SK-N-SH (cell line): ENCODE measurements at regions not wholly inside any gene's neighbourhood (a gene's known extent, or its start where the extent isn't known, plus 50 kb on each side); places are given as distances from the start of the nearest gene placed in this dataset.

ENCODE experiments used
- CTCF ChIA-PET: fragments of 300-600, 350-600 bp; formaldehyde crosslinking; extraction: SDS; loops from one replicate; lab custom pipeline; 2021; lab: Yijun Ruan, JAX
- POLR2A ChIA-PET: fragments of 350-600 bp; sonication (Branson Sonifier 250); formaldehyde crosslinking; extraction: SDS; loops from one replicate; lab custom pipeline; 2020; ENCODE audit warnings: antibody characterized with exemption, inconsistent platforms; lab: Yijun Ruan, JAX
- DNase-seq: peaks from one replicate; pipeline ENCODE4 v3.0.0; 2012
- H2AFZ ChIP-seq: fragments of 200-600 bp; sonication (generic); 2 replicates; pipeline ENCODE4 v1.8.1; 2016; ENCODE audit warnings: antibody characterized with exemption, mild to moderate bottlenecking, low read depth
- H3F3A ChIP-seq: fragments of 200-600 bp; sonication (generic); replicated peaks from 2 replicates; pipeline ENCODE3; 2016; ENCODE audit warnings: antibody characterized with exemption, mild to moderate bottlenecking; ENCODE audit not compliant: insufficient read depth
- H3K27ac ChIP-seq, 2 experiments: fragments of 200-500 bp in 1 of 2; fragments of 200-600 bp in 1 of 2; sonication (Bioruptor generic) in 1 of 2; sonication (generic), shearing (Covaris generic) in 1 of 2; 2 replicates each; pipeline versions ENCODE4 v1.5.1 to v1.6.1; 2014 to 2016; ENCODE audit warnings: low read depth in 2 of 2, inconsistent platforms in 1 of 2, low read length in 1 of 2, mild to moderate bottlenecking in 1 of 2, mixed read lengths in 1 of 2
- H3K27me3 ChIP-seq: fragments of 200-600 bp; sonication (generic), shearing (Covaris generic); 2 replicates; pipeline ENCODE4 v1.6.1; 2016; ENCODE audit warnings: mixed run types; ENCODE audit not compliant: insufficient read depth
- H3K36me3 ChIP-seq, 2 experiments: fragments of 200-500 bp in 1 of 2; fragments of 200-600 bp in 1 of 2; sonication (Bioruptor generic) in 1 of 2; sonication (generic) in 1 of 2; replicated peaks in 1 of 2; 2 replicates each; pipeline versions ENCODE3 to v1.5.1; 2014 to 2016; ENCODE audit warnings: low read length in 1 of 2, mild to moderate bottlenecking in 1 of 2; ENCODE audit not compliant: insufficient read depth in 2 of 2, control insufficient read depth in 1 of 2
- H3K4me1 ChIP-seq, 2 experiments: fragments of 200-500 bp in 1 of 2; fragments of 200-600 bp in 1 of 2; sonication (Bioruptor generic) in 1 of 2; sonication (generic), shearing (Covaris generic) in 1 of 2; 2 replicates each; pipeline versions ENCODE4 v1.5.1 to v1.6.1; 2014 to 2016; ENCODE audit warnings: low read depth in 1 of 2, low read length in 1 of 2, mixed run types in 1 of 2; ENCODE audit not compliant: insufficient read depth in 2 of 2, control insufficient read depth in 1 of 2
- H3K4me2 ChIP-seq: fragments of 200-600 bp; sonication (generic), shearing (Covaris generic); 2 replicates; pipeline ENCODE4 v1.6.1; 2017; ENCODE audit warnings: mixed run types
- H3K4me3 ChIP-seq, 2 experiments: fragments of 200-500 bp in 1 of 2; fragments of 200-600 bp in 1 of 2; sonication (Bioruptor generic) in 1 of 2; sonication (generic), shearing (Covaris generic) in 1 of 2; 2 replicates each; pipeline versions ENCODE4 v1.5.1 to v1.8.1; 2014 to 2016; ENCODE audit warnings: low read depth in 2 of 2, inconsistent platforms in 1 of 2, low read length in 1 of 2, mild to moderate bottlenecking in 1 of 2, mixed read lengths in 1 of 2, moderate library complexity in 1 of 2
- H3K79me2 ChIP-seq: fragments of 200-600 bp; sonication (generic); 2 replicates; pipeline ENCODE4 v1.8.1; 2017; ENCODE audit warnings: mild to moderate bottlenecking; ENCODE audit not compliant: insufficient read depth
- H3K9ac ChIP-seq: fragments of 200-600 bp; sonication (generic); 2 replicates; pipeline ENCODE4 v1.6.1; 2017; ENCODE audit warnings: mixed run types
- H3K9me2 ChIP-seq: fragments of 200-600 bp; sonication (generic); 2 replicates; pipeline ENCODE4 v1.6.1; 2017; ENCODE audit warnings: mixed run types
- H3K9me3 ChIP-seq: fragments of 200-600 bp; sonication (generic); 2 replicates; pipeline ENCODE4 v1.6.1; 2017; ENCODE audit warnings: mixed run types, mild to moderate bottlenecking, moderate library complexity
- H4K20me1 ChIP-seq: fragments of 200-600 bp; sonication (generic); 2 replicates; pipeline ENCODE4 v1.6.1; 2017; ENCODE audit warnings: mild to moderate bottlenecking, mixed run types; ENCODE audit not compliant: insufficient read depth
- ELF1 ChIP-seq: IDR thresholded peaks from 2 replicates; pipeline ENCODE4 v1.4.0; 2012
- EP300 ChIP-seq, 2 experiments: IDR thresholded peaks; 2 replicates each; pipeline versions ENCODE4 v1.4.0 to v1.6.1; 2012; ENCODE audit warnings: borderline replicate concordance in 1 of 2, low read depth in 1 of 2, low read length in 1 of 2
- FOXJ3 ChIP-seq: sonication (generic); formaldehyde crosslinking; IDR thresholded peaks from 2 replicates; pipeline ENCODE4 v1.5.1; 2020; ENCODE audit warnings: mild to moderate bottlenecking, missing genetic modification reagents
- GABPA ChIP-seq: IDR thresholded peaks from 2 replicates; pipeline ENCODE4 v1.4.0; 2012; ENCODE audit warnings: low read depth, mild to moderate bottlenecking
- GATA2 ChIP-seq: sonication (generic); formaldehyde crosslinking; IDR thresholded peaks from 2 replicates; pipeline ENCODE4 v1.5.0; 2020; ENCODE audit warnings: mild to moderate bottlenecking, missing genetic modification reagents
- MEF2A ChIP-seq: IDR thresholded peaks from 2 replicates; pipeline ENCODE4 v1.4.0; 2012; ENCODE audit warnings: low read depth, borderline replicate concordance
- NRF1 ChIP-seq: IDR thresholded peaks from 2 replicates; pipeline ENCODE4 v1.6.1; 2012; ENCODE audit warnings: low read depth, mild to moderate bottlenecking, low read length
- RXRA ChIP-seq: IDR thresholded peaks from 2 replicates; pipeline ENCODE4 v1.4.0; 2012; ENCODE audit warnings: low read depth, mild to moderate bottlenecking, borderline replicate concordance
- SIN3A ChIP-seq: IDR thresholded peaks from 2 replicates; pipeline ENCODE4 v1.6.1; 2012; ENCODE audit warnings: low read depth, mild to moderate bottlenecking, low read length, moderate library complexity, borderline replicate concordance
- SMC3 ChIP-seq: IDR thresholded peaks from 2 replicates; pipeline ENCODE4 v1.6.1; 2012; ENCODE audit warnings: low read depth, low read length, improper control_type of control experiment
- WGBS: methylation state at CpG from one replicate; pipeline ENCODE4 v1.1.6; 2017; ENCODE audit warnings: low lambda C conversion rate; 5-methylcytosine and 5-hydroxymethylcytosine counted together
- TF ChIP-seq, protein P1 (sequence below): fragments of 150-350 bp; IDR thresholded peaks from 2 replicates; pipeline ENCODE4 v1.6.1; 2016; ENCODE audit warnings: mild to moderate bottlenecking, low read depth, low read length
- TF ChIP-seq, protein P2 (sequence below): IDR thresholded peaks from 2 replicates; pipeline ENCODE4 v1.4.0; 2012; ENCODE audit warnings: low read depth, borderline replicate concordance
- TF ChIP-seq, protein P3 (sequence below): IDR thresholded peaks from 2 replicates; pipeline ENCODE4 v1.4.0; 2012; ENCODE audit warnings: low read depth, borderline replicate concordance

DNA sequence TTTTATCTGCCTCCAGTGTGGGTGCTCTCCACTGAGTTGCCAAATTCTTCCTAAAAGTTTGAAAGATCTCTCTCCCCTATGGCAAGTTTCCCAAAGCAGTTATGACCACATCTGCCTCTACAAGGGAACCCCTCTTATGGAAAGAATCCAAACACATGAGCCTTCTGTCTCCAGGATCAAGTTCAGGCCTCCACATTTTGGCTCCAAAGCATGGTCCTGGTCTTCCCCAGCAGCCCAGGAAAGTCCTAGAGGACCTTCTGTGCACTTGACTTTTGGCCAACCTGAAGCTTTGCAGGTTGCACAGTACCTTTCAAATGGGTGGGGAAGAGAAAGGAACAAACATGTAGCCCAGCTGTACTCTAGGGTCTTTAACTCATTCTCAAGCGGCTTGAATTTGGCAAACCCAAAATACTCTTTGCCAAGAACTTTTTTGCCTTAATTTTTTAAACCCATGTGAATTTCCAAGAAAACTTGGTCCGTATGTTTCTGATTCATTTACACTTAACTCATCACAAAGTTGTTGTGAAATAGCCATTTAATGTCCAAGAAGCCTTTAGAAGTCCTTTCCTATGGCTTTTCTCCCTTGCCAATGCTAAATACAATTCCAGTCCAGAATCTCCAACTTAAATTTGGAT is 240.1 kb upstream of the TBX18 start:
- no peak for DNase-seq
- TF ChIP-seq, protein P1, sequence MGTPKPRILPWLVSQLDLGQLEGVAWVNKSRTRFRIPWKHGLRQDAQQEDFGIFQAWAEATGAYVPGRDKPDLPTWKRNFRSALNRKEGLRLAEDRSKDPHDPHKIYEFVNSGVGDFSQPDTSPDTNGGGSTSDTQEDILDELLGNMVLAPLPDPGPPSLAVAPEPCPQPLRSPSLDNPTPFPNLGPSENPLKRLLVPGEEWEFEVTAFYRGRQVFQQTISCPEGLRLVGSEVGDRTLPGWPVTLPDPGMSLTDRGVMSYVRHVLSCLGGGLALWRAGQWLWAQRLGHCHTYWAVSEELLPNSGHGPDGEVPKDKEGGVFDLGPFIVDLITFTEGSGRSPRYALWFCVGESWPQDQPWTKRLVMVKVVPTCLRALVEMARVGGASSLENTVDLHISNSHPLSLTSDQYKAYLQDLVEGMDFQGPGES = no peak
- TF ChIP-seq SMC3 (no peak), GABPA (no peak), NRF1 (no peak), MEF2A (no peak)
- TF ChIP-seq, protein P2, sequence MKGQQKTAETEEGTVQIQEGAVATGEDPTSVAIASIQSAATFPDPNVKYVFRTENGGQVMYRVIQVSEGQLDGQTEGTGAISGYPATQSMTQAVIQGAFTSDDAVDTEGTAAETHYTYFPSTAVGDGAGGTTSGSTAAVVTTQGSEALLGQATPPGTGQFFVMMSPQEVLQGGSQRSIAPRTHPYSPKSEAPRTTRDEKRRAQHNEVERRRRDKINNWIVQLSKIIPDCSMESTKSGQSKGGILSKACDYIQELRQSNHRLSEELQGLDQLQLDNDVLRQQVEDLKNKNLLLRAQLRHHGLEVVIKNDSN = no peak
- TF ChIP-seq, protein P3, sequence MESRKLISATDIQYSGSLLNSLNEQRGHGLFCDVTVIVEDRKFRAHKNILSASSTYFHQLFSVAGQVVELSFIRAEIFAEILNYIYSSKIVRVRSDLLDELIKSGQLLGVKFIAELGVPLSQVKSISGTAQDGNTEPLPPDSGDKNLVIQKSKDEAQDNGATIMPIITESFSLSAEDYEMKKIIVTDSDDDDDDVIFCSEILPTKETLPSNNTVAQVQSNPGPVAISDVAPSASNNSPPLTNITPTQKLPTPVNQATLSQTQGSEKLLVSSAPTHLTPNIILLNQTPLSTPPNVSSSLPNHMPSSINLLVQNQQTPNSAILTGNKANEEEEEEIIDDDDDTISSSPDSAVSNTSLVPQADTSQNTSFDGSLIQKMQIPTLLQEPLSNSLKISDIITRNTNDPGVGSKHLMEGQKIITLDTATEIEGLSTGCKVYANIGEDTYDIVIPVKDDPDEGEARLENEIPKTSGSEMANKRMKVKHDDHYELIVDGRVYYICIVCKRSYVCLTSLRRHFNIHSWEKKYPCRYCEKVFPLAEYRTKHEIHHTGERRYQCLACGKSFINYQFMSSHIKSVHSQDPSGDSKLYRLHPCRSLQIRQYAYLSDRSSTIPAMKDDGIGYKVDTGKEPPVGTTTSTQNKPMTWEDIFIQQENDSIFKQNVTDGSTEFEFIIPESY = no peak
- H3F3A ChIP-seq = no peaks in the 10 kb centered on the region
- H3K36me3 ChIP-seq = no peaks in the 10 kb centered on the region
- no peak overlapping the region for H2AFZ ChIP-seq
- H3K9ac ChIP-seq = no peak overlapping the region
- H3K9me3 ChIP-seq = no peaks in the 10 kb centered on the region
- H3K79me2 ChIP-seq = no peaks in the 10 kb centered on the region
- H3K4me1 ChIP-seq = no peaks in the 10 kb centered on the region
- no peaks in the 10 kb centered on the region for H3K27me3 ChIP-seq
- no peaks in the 10 kb centered on the region for H3K9me2 ChIP-seq
- H3K4me3 ChIP-seq = no peak overlapping the region
- WGBS = 2% methylated on average over 2 of the region's 2 CpGs
- POLR2A ChIA-PET = no interaction called here
- CTCF ChIA-PET = interaction anchor here (1.5 kb wide), 1 partner anchor 11 kb away, joined by 3 read pairs; no protein-coding TSS in a partner anchor
- no peaks in the 10 kb centered on the region for H4K20me1 ChIP-seq
- H3K27ac ChIP-seq = no peak overlapping the region
- no peak overlapping the region for H3K4me2 ChIP-seq

DNA sequence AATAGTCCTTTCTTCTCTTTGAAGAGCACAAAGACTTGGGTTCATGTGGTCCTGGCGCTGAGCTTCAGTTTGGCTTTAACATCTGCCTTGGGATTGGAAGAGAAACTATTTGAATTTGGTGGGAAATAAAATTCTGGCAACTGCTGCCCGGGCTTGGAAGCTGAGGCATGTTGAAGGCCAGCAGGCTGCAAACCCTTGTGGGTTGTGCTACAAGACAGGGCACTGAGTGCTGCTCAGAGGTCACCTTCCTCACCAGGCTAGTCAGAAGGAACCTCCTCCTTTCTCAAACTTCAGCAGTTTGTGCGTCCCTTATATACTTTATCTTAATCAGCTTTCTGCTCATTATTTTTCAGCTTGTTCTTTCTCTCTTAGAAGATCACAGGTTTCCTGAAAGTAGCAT is 238.4 kb upstream of the TBX18 start:
- Histone ChIP-seq H3K27me3 (no peaks in the 10 kb centered on the region), H3F3A (no peaks in the 10 kb centered on the region), H3K79me2 (no peaks in the 10 kb centered on the region), H3K9me3 (no peaks in the 10 kb centered on the region), H2AFZ (no peak overlapping the region), H3K4me1 (no peaks in the 10 kb centered on the region), H3K27ac (no peak overlapping the region), H3K9me2 (no peaks in the 10 kb centered on the region), H3K4me2 (no peak overlapping the region), H4K20me1 (no peaks in the 10 kb centered on the region), H3K36me3 (no peaks in the 10 kb centered on the region), H3K9ac (no peak overlapping the region), H3K4me3 (no peak overlapping the region)
- 15% methylated on average over 3 of the region's 3 CpGs for WGBS
- ChIA-PET POLR2A (no interaction called here), CTCF (no interaction called here)
- no peak for DNase-seq
- TF ChIP-seq GATA2 (CRISPR knock-in tag) (no peak), EP300 (IDR thresholded peaks at IDR 0.05; ENCODE audit: borderline replicate concordance in 1 of 2, low read depth in 1 of 2, low read length in 1 of 2) (no peak), RXRA (no peak), SIN3A (no peak), ELF1 (no peak), FOXJ3 (CRISPR knock-in tag) (no peak)
- TF ChIP-seq, protein P3 = no peak
